GM12865 (cell line): ENCODE measurements at regions not wholly inside any gene's neighbourhood (a gene's known extent, or its start where the extent isn't known, plus 50 kb on each side); places are given as distances from the start of the nearest gene placed in this dataset.

ENCODE experiments used
- DNase-seq: peaks from one replicate; pipeline ENCODE4 v3.0.0; 2010; ENCODE audit warnings: low read depth
- H3K4me3 ChIP-seq: 2 replicates; pipeline ENCODE4 v1.5.1; 2011; ENCODE audit warnings: mild to moderate bottlenecking, low read depth, low read length, control low read depth
- CTCF ChIP-seq: IDR thresholded peaks from 2 replicates; pipeline ENCODE4 v1.5.1; 2011; ENCODE audit warnings: low read length, control low read depth, low read depth, inconsistent platforms; ENCODE audit not compliant: insufficient read depth; ENCODE audit errors: missing control alignments

GRCh38 chr9:134557331-134557730 lies 84.3 kb upstream of the COL5A1 start:
- H3K4me3 ChIP-seq, result no peak overlapping the region
- no peak for TF ChIP-seq CTCF
- DNase-seq, result no peak

DNA sequence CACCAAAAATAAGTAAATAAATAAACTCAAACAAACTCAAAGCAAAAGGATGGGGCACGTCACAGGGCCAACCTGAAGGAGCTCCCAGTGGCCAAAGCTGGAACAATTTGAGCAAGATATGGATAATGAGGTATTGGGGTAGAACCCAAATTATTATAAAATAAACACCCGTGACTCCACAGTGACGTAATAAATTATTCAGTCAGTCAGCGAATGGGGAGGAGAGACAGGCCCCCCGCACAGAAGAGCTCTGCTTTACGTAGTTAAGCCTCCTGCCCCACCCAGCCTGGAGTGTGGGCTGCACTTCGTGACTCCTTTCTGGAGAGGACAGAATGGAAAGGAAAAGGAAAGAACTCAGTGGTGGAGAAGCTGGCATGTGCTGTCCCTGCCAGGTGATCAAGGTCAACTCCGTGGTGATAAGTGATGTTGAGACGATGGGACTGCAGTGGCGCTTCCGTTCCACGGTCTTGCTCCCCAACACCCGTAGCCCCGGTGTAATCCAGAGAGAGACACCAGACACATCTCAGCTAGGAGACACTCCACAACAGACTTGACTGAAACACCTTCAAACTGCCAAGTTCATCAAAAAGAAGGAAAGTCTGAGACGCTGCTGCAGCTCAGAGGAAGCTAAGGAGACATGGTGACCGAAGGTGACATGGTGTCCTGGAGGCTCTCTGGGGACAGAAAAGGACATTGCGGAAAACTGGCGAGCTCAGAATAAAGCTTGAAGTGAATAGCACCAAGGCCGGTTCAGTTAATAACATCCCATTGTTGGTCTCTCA lies 83.3 kb upstream of the COL5A1 start:
- DNase-seq, result no peak
- TF ChIP-seq CTCF, result no peak
- H3K4me3 ChIP-seq, result no peak overlapping the region

- no peak for DNase-seq
- TF ChIP-seq CTCF, result no peak
- H3K4me3 ChIP-seq, result no peak overlapping the region
These were observed 82.6 kb upstream of the COL5A1 start for GRCh38 chr9:134559013-134559412.

DNA sequence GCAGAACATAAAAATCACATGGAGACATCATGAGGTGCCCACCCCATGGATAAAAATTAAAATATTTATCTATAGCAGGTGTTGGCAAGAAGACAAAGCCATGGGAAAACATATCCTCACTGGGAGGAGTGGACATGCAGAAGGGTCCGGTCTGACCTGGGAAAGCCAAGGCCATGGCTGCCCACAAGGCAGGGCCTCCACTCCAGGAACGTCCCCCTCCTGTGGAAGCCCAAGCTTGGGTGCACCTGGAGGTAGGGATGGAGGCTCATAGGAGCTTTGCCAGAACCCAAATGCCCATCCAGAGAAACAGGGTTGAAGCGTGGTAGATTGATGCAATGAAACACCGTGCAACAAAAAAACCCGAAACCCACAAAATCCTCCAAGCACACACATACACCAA lies 81.4 kb upstream of the COL5A1 start:
- no peak for TF ChIP-seq CTCF
- no peak for DNase-seq
- no peak overlapping the region for H3K4me3 ChIP-seq

DNA sequence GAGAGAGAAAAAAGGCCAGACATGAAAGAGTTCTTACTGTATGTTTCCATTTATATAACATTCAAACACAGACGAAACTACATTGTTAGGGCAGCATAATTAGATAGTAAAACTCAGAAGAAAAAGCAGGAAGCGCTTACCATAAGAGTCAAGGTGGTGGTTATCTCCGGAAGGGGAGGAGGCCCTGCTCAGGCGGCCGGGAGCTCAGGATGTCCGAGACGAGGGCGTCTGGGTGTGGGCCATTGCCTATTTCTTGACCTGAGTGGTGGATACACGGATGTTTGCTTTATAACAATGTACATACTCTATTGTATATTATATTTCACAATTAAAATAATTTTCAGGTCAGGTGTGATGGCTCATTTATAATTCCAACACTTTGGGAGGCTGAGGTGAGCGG lies 80.9 kb upstream of the COL5A1 start:
- no peak for DNase-seq
- TF ChIP-seq CTCF, result no peak
- H3K4me3 ChIP-seq, result no peak overlapping the region

DNA sequence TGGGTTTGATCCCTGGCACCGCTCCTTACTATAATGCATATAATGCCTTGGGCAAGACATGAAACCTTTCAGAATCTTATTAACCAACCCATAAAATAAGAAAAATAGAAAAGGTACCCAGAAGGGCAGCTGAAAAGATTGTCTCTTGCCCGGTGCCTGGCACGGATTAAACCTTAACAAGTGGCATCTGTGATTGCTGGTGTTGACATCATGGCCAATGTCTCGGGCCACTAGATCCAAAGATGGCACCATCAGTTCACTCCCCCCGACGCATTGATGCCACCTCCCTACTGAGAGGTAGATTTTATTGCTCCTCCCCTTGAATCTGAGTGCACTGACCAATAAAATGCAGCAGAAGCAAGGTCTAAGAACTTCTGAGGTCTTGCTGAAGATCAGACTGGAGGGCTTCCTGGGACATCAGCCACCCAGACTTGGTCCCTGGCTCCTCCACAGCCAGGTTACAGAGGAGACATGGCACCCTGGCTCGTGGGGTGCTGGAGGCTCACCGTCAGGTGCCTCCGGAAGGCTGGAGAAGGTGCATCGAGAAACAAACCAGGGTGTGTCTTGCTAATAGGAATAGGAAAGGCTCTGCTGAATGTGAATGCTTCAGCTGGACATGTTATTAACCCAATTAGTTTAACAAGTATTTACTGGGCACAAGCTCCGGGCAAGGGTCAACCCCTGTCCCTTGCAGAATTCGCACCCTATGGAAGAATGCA lies 80.0 kb upstream of the COL5A1 start:
- no peak for DNase-seq
- no peak overlapping the region for H3K4me3 ChIP-seq
- TF ChIP-seq CTCF, result no peak
